SK-N-SH (cell line): ENCODE measurements at regions not wholly inside any gene's neighbourhood (a gene's known extent, or its start where the extent isn't known, plus 50 kb on each side); places are given as distances from the start of the nearest gene placed in this dataset.

Source experiments
- CTCF ChIA-PET: fragments of 300-600, 350-600 bp; formaldehyde crosslinking; extraction: SDS; loops from one replicate; lab custom pipeline; 2021; lab: Yijun Ruan, JAX
- POLR2A ChIA-PET: fragments of 350-600 bp; sonication (Branson Sonifier 250); formaldehyde crosslinking; extraction: SDS; loops from one replicate; lab custom pipeline; 2020; ENCODE audit warnings: antibody characterized with exemption, inconsistent platforms; lab: Yijun Ruan, JAX
- DNase-seq: peaks from one replicate; pipeline ENCODE4 v3.0.0; 2012
- H2AFZ ChIP-seq: fragments of 200-600 bp; sonication (generic); 2 replicates; pipeline ENCODE4 v1.8.1; 2016; ENCODE audit warnings: antibody characterized with exemption, mild to moderate bottlenecking, low read depth
- H3F3A ChIP-seq: fragments of 200-600 bp; sonication (generic); replicated peaks from 2 replicates; pipeline ENCODE3; 2016; ENCODE audit warnings: antibody characterized with exemption, mild to moderate bottlenecking; ENCODE audit not compliant: insufficient read depth
- H3K27ac ChIP-seq, 2 experiments: fragments of 200-500 bp in 1 of 2; fragments of 200-600 bp in 1 of 2; sonication (Bioruptor generic) in 1 of 2; sonication (generic), shearing (Covaris generic) in 1 of 2; 2 replicates each; pipeline versions ENCODE4 v1.5.1 to v1.6.1; 2014 to 2016; ENCODE audit warnings: low read depth in 2 of 2, inconsistent platforms in 1 of 2, low read length in 1 of 2, mild to moderate bottlenecking in 1 of 2, mixed read lengths in 1 of 2
- H3K27me3 ChIP-seq: fragments of 200-600 bp; sonication (generic), shearing (Covaris generic); 2 replicates; pipeline ENCODE4 v1.6.1; 2016; ENCODE audit warnings: mixed run types; ENCODE audit not compliant: insufficient read depth
- H3K36me3 ChIP-seq, 2 experiments: fragments of 200-500 bp in 1 of 2; fragments of 200-600 bp in 1 of 2; sonication (Bioruptor generic) in 1 of 2; sonication (generic) in 1 of 2; replicated peaks in 1 of 2; 2 replicates each; pipeline versions ENCODE3 to v1.5.1; 2014 to 2016; ENCODE audit warnings: low read length in 1 of 2, mild to moderate bottlenecking in 1 of 2; ENCODE audit not compliant: insufficient read depth in 2 of 2, control insufficient read depth in 1 of 2
- H3K4me1 ChIP-seq, 2 experiments: fragments of 200-500 bp in 1 of 2; fragments of 200-600 bp in 1 of 2; sonication (Bioruptor generic) in 1 of 2; sonication (generic), shearing (Covaris generic) in 1 of 2; 2 replicates each; pipeline versions ENCODE4 v1.5.1 to v1.6.1; 2014 to 2016; ENCODE audit warnings: low read depth in 1 of 2, low read length in 1 of 2, mixed run types in 1 of 2; ENCODE audit not compliant: insufficient read depth in 2 of 2, control insufficient read depth in 1 of 2
- H3K4me2 ChIP-seq: fragments of 200-600 bp; sonication (generic), shearing (Covaris generic); 2 replicates; pipeline ENCODE4 v1.6.1; 2017; ENCODE audit warnings: mixed run types
- H3K4me3 ChIP-seq, 2 experiments: fragments of 200-500 bp in 1 of 2; fragments of 200-600 bp in 1 of 2; sonication (Bioruptor generic) in 1 of 2; sonication (generic), shearing (Covaris generic) in 1 of 2; 2 replicates each; pipeline versions ENCODE4 v1.5.1 to v1.8.1; 2014 to 2016; ENCODE audit warnings: low read depth in 2 of 2, inconsistent platforms in 1 of 2, low read length in 1 of 2, mild to moderate bottlenecking in 1 of 2, mixed read lengths in 1 of 2, moderate library complexity in 1 of 2
- H3K79me2 ChIP-seq: fragments of 200-600 bp; sonication (generic); 2 replicates; pipeline ENCODE4 v1.8.1; 2017; ENCODE audit warnings: mild to moderate bottlenecking; ENCODE audit not compliant: insufficient read depth
- H3K9ac ChIP-seq: fragments of 200-600 bp; sonication (generic); 2 replicates; pipeline ENCODE4 v1.6.1; 2017; ENCODE audit warnings: mixed run types
- H3K9me2 ChIP-seq: fragments of 200-600 bp; sonication (generic); 2 replicates; pipeline ENCODE4 v1.6.1; 2017; ENCODE audit warnings: mixed run types
- H3K9me3 ChIP-seq: fragments of 200-600 bp; sonication (generic); 2 replicates; pipeline ENCODE4 v1.6.1; 2017; ENCODE audit warnings: mixed run types, mild to moderate bottlenecking, moderate library complexity
- H4K20me1 ChIP-seq: fragments of 200-600 bp; sonication (generic); 2 replicates; pipeline ENCODE4 v1.6.1; 2017; ENCODE audit warnings: mild to moderate bottlenecking, mixed run types; ENCODE audit not compliant: insufficient read depth
- CHD2 ChIP-seq: fragments of 150-350 bp; IDR thresholded peaks from 2 replicates; pipeline ENCODE4 v1.6.1; 2018; ENCODE audit warnings: low read length; ENCODE audit not compliant: partially characterized antibody
- CTCF ChIP-seq: fragments of 200-600 bp; sonication (generic); IDR thresholded peaks from 2 replicates; pipeline ENCODE4 v1.6.1; 2017; ENCODE audit warnings: antibody characterized with exemption, mild to moderate bottlenecking, moderate library complexity
- ELF1 ChIP-seq: IDR thresholded peaks from 2 replicates; pipeline ENCODE4 v1.4.0; 2012
- EP300 ChIP-seq, 2 experiments: IDR thresholded peaks; 2 replicates each; pipeline versions ENCODE4 v1.4.0 to v1.6.1; 2012; ENCODE audit warnings: borderline replicate concordance in 1 of 2, low read depth in 1 of 2, low read length in 1 of 2
- EZH2phosphoT487 ChIP-seq: fragments of 200-600 bp; sonication (generic); IDR thresholded peaks from 2 replicates; pipeline ENCODE4 v1.6.1; 2017; ENCODE audit warnings: low read depth, mixed run types, mild to moderate bottlenecking, antibody characterized with exemption, moderate library complexity, borderline replicate concordance
- FOSL2 ChIP-seq: IDR thresholded peaks from 2 replicates; pipeline ENCODE4 v1.4.0; 2012; ENCODE audit warnings: low read depth, mild to moderate bottlenecking, moderate library complexity, borderline replicate concordance
- FOXM1 ChIP-seq: IDR thresholded peaks from 2 replicates; pipeline ENCODE4 v1.4.0; 2012; ENCODE audit warnings: low read depth, mild to moderate bottlenecking
- GATA2 ChIP-seq: sonication (generic); formaldehyde crosslinking; IDR thresholded peaks from 2 replicates; pipeline ENCODE4 v1.5.0; 2020; ENCODE audit warnings: mild to moderate bottlenecking, missing genetic modification reagents
- JUND ChIP-seq: IDR thresholded peaks from 2 replicates; pipeline ENCODE4 v1.4.0; 2012
- MEF2A ChIP-seq: IDR thresholded peaks from 2 replicates; pipeline ENCODE4 v1.4.0; 2012; ENCODE audit warnings: low read depth, borderline replicate concordance
- PBX3 ChIP-seq: IDR thresholded peaks from 2 replicates; pipeline ENCODE4; 2012
- RAD21 ChIP-seq: IDR thresholded peaks from 2 replicates; pipeline ENCODE4 v1.6.1; 2012; ENCODE audit warnings: mild to moderate bottlenecking, low read length
- RFX5 ChIP-seq: IDR thresholded peaks from 2 replicates; pipeline ENCODE4 v1.6.1; 2012; ENCODE audit warnings: mild to moderate bottlenecking, improper control_type of control experiment, low read length
- RXRA ChIP-seq: IDR thresholded peaks from 2 replicates; pipeline ENCODE4 v1.4.0; 2012; ENCODE audit warnings: low read depth, mild to moderate bottlenecking, borderline replicate concordance
- SIN3A ChIP-seq: IDR thresholded peaks from 2 replicates; pipeline ENCODE4 v1.6.1; 2012; ENCODE audit warnings: low read depth, mild to moderate bottlenecking, low read length, moderate library complexity, borderline replicate concordance
- SMC3 ChIP-seq: IDR thresholded peaks from 2 replicates; pipeline ENCODE4 v1.6.1; 2012; ENCODE audit warnings: low read depth, low read length, improper control_type of control experiment
- TEAD4 ChIP-seq: IDR thresholded peaks from 2 replicates; pipeline ENCODE4 v1.4.0; 2012; ENCODE audit warnings: mild to moderate bottlenecking, borderline replicate concordance; ENCODE audit not compliant: insufficient read depth
- YY1 ChIP-seq: IDR thresholded peaks from 2 replicates; pipeline ENCODE4 v1.4.0; 2012; ENCODE audit warnings: low read depth, mild to moderate bottlenecking
- WGBS: methylation state at CpG from one replicate; pipeline ENCODE4 v1.1.6; 2017; ENCODE audit warnings: low lambda C conversion rate; 5-methylcytosine and 5-hydroxymethylcytosine counted together
- TF ChIP-seq, protein P1 (sequence below): IDR thresholded peaks from 2 replicates; pipeline ENCODE4 v1.4.0; 2012; ENCODE audit warnings: low read depth
- TF ChIP-seq, protein P2 (sequence below): IDR thresholded peaks from 2 replicates; pipeline ENCODE4 v1.6.1; 2012; ENCODE audit warnings: mild to moderate bottlenecking, low read depth, low read length, moderate library complexity

GRCh38 chr15:77769700-77770099 lies 137.0 kb upstream of the LINGO1 start (continued):
- TF ChIP-seq PBX3 (no peak), EP300 (IDR thresholded peaks at IDR 0.05; ENCODE audit: borderline replicate concordance in 1 of 2, low read depth in 1 of 2, low read length in 1 of 2) (no peak), RAD21 (no peak), ELF1 (no peak), YY1 (no peak)
- TF ChIP-seq, protein P1, sequence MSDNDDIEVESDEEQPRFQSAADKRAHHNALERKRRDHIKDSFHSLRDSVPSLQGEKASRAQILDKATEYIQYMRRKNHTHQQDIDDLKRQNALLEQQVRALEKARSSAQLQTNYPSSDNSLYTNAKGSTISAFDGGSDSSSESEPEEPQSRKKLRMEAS = no peak

- no peak overlapping the region for H3K27ac ChIP-seq
- ChIA-PET CTCF (interaction anchor here (1.3 kb wide), 1 partner anchor 29 kb away, joined by 4 read pairs; no protein-coding TSS in a partner anchor), POLR2A (no interaction called here)
- no peak overlapping the region for H3K4me3 ChIP-seq
- H3K36me3 ChIP-seq = no peaks in the 10 kb centered on the region
- no peak for DNase-seq
- no peaks in the 10 kb centered on the region for H3F3A ChIP-seq
- no peak overlapping the region for H3K9ac ChIP-seq
- H3K4me2 ChIP-seq = no peak overlapping the region
- H3K27me3 ChIP-seq = peaks cover 9% of the 10 kb centered on the region
- no peak overlapping the region for H2AFZ ChIP-seq
- TF ChIP-seq GATA2 (CRISPR knock-in tag) (no peak), ELF1 (no peak), FOSL2 (no peak), CTCF (no peak), RAD21 (no peak), EP300 (IDR thresholded peaks at IDR 0.05; ENCODE audit: borderline replicate concordance in 1 of 2, low read depth in 1 of 2, low read length in 1 of 2) (no peak)
- H3K4me1 ChIP-seq = no peaks in the 10 kb centered on the region
- H3K9me2 ChIP-seq = no peaks in the 10 kb centered on the region
- no peaks in the 10 kb centered on the region for H3K9me3 ChIP-seq
- H3K79me2 ChIP-seq = no peaks in the 10 kb centered on the region
- H4K20me1 ChIP-seq = no peaks in the 10 kb centered on the region
- 36% methylated on average over 7 of the region's 7 CpGs for WGBS
Observed at GRCh38 chr15:77768521-77769078, 135.9 kb upstream of the LINGO1 start.

GRCh38 chr15:77768107-77768506 lies 135.4 kb upstream of the LINGO1 start:
- CTCF ChIA-PET = no interaction called here
- no peak for DNase-seq
- H3K27me3 ChIP-seq = peaks cover 9% of the 10 kb centered on the region

More at GRCh38 chr15:77768107-77768506, 135.4 kb upstream of the LINGO1 start:
- H3K79me2 ChIP-seq = no peaks in the 10 kb centered on the region
- 48% methylated on average over 5 of the region's 5 CpGs for WGBS
- H3K9me2 ChIP-seq = no peaks in the 10 kb centered on the region
- H3K9ac ChIP-seq = no peak overlapping the region
- no peak overlapping the region for H3K4me2 ChIP-seq
- H3K36me3 ChIP-seq = no peaks in the 10 kb centered on the region
- no peaks in the 10 kb centered on the region for H4K20me1 ChIP-seq
- H3K9me3 ChIP-seq = no peaks in the 10 kb centered on the region
- H3K27ac ChIP-seq = no peak overlapping the region
- H3K4me3 ChIP-seq = no peak overlapping the region
- H3F3A ChIP-seq = no peaks in the 10 kb centered on the region
- POLR2A ChIA-PET = no interaction called here
- TF ChIP-seq RAD21 (no peak), SMC3 (no peak), GATA2 (CRISPR knock-in tag) (no peak), RFX5 (no peak), TEAD4 (no peak), JUND (no peak), FOSL2 (no peak), YY1 (no peak), CHD2 (no peak), MEF2A (no peak), SIN3A (no peak), RXRA (no peak), ELF1 (no peak), FOXM1 (no peak), EZH2phosphoT487 (no peak)
- TF ChIP-seq, protein P2, sequence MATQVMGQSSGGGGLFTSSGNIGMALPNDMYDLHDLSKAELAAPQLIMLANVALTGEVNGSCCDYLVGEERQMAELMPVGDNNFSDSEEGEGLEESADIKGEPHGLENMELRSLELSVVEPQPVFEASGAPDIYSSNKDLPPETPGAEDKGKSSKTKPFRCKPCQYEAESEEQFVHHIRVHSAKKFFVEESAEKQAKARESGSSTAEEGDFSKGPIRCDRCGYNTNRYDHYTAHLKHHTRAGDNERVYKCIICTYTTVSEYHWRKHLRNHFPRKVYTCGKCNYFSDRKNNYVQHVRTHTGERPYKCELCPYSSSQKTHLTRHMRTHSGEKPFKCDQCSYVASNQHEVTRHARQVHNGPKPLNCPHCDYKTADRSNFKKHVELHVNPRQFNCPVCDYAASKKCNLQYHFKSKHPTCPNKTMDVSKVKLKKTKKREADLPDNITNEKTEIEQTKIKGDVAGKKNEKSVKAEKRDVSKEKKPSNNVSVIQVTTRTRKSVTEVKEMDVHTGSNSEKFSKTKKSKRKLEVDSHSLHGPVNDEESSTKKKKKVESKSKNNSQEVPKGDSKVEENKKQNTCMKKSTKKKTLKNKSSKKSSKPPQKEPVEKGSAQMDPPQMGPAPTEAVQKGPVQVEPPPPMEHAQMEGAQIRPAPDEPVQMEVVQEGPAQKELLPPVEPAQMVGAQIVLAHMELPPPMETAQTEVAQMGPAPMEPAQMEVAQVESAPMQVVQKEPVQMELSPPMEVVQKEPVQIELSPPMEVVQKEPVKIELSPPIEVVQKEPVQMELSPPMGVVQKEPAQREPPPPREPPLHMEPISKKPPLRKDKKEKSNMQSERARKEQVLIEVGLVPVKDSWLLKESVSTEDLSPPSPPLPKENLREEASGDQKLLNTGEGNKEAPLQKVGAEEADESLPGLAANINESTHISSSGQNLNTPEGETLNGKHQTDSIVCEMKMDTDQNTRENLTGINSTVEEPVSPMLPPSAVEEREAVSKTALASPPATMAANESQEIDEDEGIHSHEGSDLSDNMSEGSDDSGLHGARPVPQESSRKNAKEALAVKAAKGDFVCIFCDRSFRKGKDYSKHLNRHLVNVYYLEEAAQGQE = no peak
- H3K4me1 ChIP-seq = no peaks in the 10 kb centered on the region
- no peak overlapping the region for H2AFZ ChIP-seq
